ENCODE measurements at regions not wholly inside any gene's neighbourhood (a gene's known extent, or its start where the extent isn't known, plus 50 kb on each side); places are given as distances from the start of the nearest gene placed in this dataset.

DNA sequence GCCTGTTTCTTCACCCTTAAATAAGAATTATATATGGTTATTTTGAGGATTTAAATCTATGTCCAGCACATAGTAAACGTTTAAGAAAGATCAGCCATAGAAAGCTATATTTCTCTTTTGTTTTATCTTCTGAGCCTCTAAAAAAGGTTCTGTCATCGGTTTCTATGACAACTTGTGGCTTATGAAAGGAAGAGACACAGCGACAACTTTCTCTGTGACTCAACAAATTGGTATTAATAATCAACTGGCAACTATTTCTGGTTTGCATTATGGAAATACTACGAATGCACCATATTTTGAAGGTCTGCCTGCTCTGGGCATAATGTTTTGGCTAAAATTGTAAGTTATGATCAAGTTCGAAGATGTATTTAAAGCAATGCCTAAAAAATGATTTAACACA, 751.0 kb downstream of the CD109 start:
- TF ChIP-seq POLR2A (IDR thresholded peaks at IDR 0.05; ENCODE audit: low read length) (no peak), GATA1 (IDR thresholded peaks at IDR 0.05; ENCODE audit: low read depth, low read length) (no peak)

Data from erythroblast (primary cell).